GOT3 (cell line): ENCODE measurements at regions not wholly inside any gene's neighbourhood (a gene's known extent, or its start where the extent isn't known, plus 50 kb on each side); places are given as distances from the start of the nearest gene placed in this dataset.

ENCODE experiments used
- DNase-seq: peaks from one replicate; lab custom pipeline; 2025; ENCODE audit warnings: mixed read lengths; lab: John Stamatoyannopoulos, UW

- no peak for DNase-seq
These were observed 183.9 kb upstream of the MCHR2 start for GRCh38 chr6:100177956-100178355.

GRCh38 chr6:100176951-100177710, 183.1 kb upstream of the MCHR2 start:
- no peak for DNase-seq

GRCh38 chr6:100176311-100176950, 182.4 kb upstream of the MCHR2 start:
- no peak for DNase-seq

- peak; percentile 29 for DNase-seq
These were observed 181.8 kb upstream of the MCHR2 start for GRCh38 chr6:100175814-100176310.

GRCh38 chr6:100173211-100173610, 179.2 kb upstream of the MCHR2 start:
- no peak for DNase-seq

GRCh38 chr6:100172322-100172713, 178.3 kb upstream of the MCHR2 start:
- no peak for DNase-seq

- DNase-seq: no peak
These were observed 177.7 kb upstream of the MCHR2 start for GRCh38 chr6:100171533-100172321.

GRCh38 chr6:100168148-100168547, 174.1 kb upstream of the MCHR2 start:
- no peak for DNase-seq

GRCh38 chr6:100167585-100167984, 173.6 kb upstream of the MCHR2 start:
- DNase-seq: no peak

- no peak for DNase-seq
These were observed 172.9 kb upstream of the MCHR2 start for GRCh38 chr6:100166956-100167355.

GRCh38 chr6:100165442-100165841, 171.4 kb upstream of the MCHR2 start:
- DNase-seq: no peak

GRCh38 chr6:100163035-100163434, 169.0 kb upstream of the MCHR2 start:
- DNase-seq: no peak

- DNase-seq: no peak
These were observed 167.9 kb upstream of the MCHR2 start for GRCh38 chr6:100161782-100162365.

- no peak for DNase-seq
These were observed 166.9 kb upstream of the MCHR2 start for GRCh38 chr6:100160930-100161329.

GRCh38 chr6:100155141-100155540, 161.1 kb upstream of the MCHR2 start:
- DNase-seq: no peak

- no peak for DNase-seq
These were observed 159.7 kb upstream of the MCHR2 start for GRCh38 chr6:100153636-100154275.

- DNase-seq: no peak
These were observed 158.2 kb upstream of the MCHR2 start for GRCh38 chr6:100152201-100152600.

GRCh38 chr6:100144991-100145390, 151.0 kb upstream of the MCHR2 start:
- no peak for DNase-seq

GRCh38 chr6:100138346-100139022, 144.5 kb upstream of the MCHR2 start:
- no peak for DNase-seq

GRCh38 chr6:100137759-100138158, 143.7 kb upstream of the MCHR2 start:
- no peak for DNase-seq

GRCh38 chr6:100136590-100136989, 142.6 kb upstream of the MCHR2 start:
- DNase-seq: no peak
